Neural progenitor cell (in vitro differentiated cells): ENCODE measurements at regions not wholly inside any gene's neighbourhood (a gene's known extent, or its start where the extent isn't known, plus 50 kb on each side); places are given as distances from the start of the nearest gene placed in this dataset.
A peak's percentile ranks its signal among the peaks of the same experiment; 100 is the strongest.

Experiments used
- DNase-seq: peaks from one replicate; pipeline ENCODE4 v3.0.0-alpha.2; 2016; ENCODE audit warnings: low spot score
- H2AFZ ChIP-seq: fragments of 200-600 bp; sonication (generic); replicated peaks from 2 replicates; pipeline ENCODE4 v1.6.1; 2016; ENCODE audit warnings: antibody characterized with exemption
- H3F3A ChIP-seq: fragments of 200-600 bp; sonication (generic); 2 replicates; pipeline ENCODE4 v1.6.1; 2016; ENCODE audit warnings: antibody characterized with exemption, low read depth
- H3K27ac ChIP-seq: fragments of 200-600 bp; sonication (generic); 2 replicates; pipeline ENCODE4 v1.5.1; 2016; ENCODE audit warnings: mild to moderate bottlenecking
- H3K27me3 ChIP-seq: fragments of 200-600 bp; sonication (generic); 2 replicates; pipeline ENCODE4 v1.6.1; 2016; ENCODE audit warnings: mild to moderate bottlenecking, moderate library complexity
- H3K36me3 ChIP-seq: fragments of 200-600 bp; sonication (generic); 2 replicates; pipeline ENCODE4 v1.5.1; 2016
- H3K4me1 ChIP-seq: fragments of 200-600 bp; sonication (generic); 2 replicates; pipeline ENCODE4 v1.6.1; 2016; ENCODE audit warnings: mixed run types
- H3K4me2 ChIP-seq: fragments of 200-600 bp; sonication (generic); 2 replicates; pipeline ENCODE4 v1.6.1; 2016
- H3K4me3 ChIP-seq: fragments of 200-600 bp; sonication (generic); 2 replicates; pipeline ENCODE4 v1.5.1; 2016
- H3K79me2 ChIP-seq: fragments of 200-600 bp; sonication (generic); 2 replicates; pipeline ENCODE4 v1.6.1; 2016; ENCODE audit warnings: low read depth
- H3K9ac ChIP-seq: fragments of 200-600 bp; sonication (generic); 2 replicates; pipeline ENCODE4 v1.6.1; 2016
- H3K9me3 ChIP-seq: fragments of 200-600 bp; sonication (generic); 2 replicates; pipeline ENCODE4 v1.5.1; 2016; ENCODE audit warnings: low read depth
- H4K20me1 ChIP-seq: fragments of 200-600 bp; sonication (generic); 2 replicates; pipeline ENCODE4 v1.6.1; 2016; ENCODE audit warnings: low read depth
- H3K27ac Mint-ChIP-seq: 3 replicates; pipeline ENCODE4 v1.8.0; 2021; ENCODE audit warnings: mixed read lengths
- H3K27me3 Mint-ChIP-seq: 2 replicates; pipeline ENCODE4 v1.8.0; 2022; ENCODE audit warnings: low read depth, mild to moderate bottlenecking, inconsistent platforms, moderate library complexity, mixed read lengths; ENCODE audit not compliant: insufficient read depth
- H3K36me3 Mint-ChIP-seq: 3 replicates; pipeline ENCODE4 v1.8.0; 2021; ENCODE audit warnings: mixed read lengths
- H3K4me1 Mint-ChIP-seq: 3 replicates; pipeline ENCODE4 v1.8.0; 2021; ENCODE audit warnings: mixed read lengths
- H3K4me3 Mint-ChIP-seq: 3 replicates; pipeline ENCODE4 v1.8.0; 2021; ENCODE audit warnings: mild to moderate bottlenecking, moderate library complexity, mixed read lengths
- H3K9me3 Mint-ChIP-seq: 3 replicates; pipeline ENCODE4 v1.8.0; 2020; ENCODE audit warnings: mixed read lengths
- CTCF ChIP-seq: fragments of 200-600 bp; sonication (generic); IDR thresholded peaks from 2 replicates; pipeline ENCODE4 v1.5.1; 2017; ENCODE audit warnings: antibody characterized with exemption, mild to moderate bottlenecking
- EZH2 ChIP-seq: fragments of 200-600 bp; sonication (generic); IDR thresholded peaks from 2 replicates; pipeline ENCODE4 v1.6.1; 2017; ENCODE audit warnings: antibody characterized with exemption, mild to moderate bottlenecking, moderate library complexity
- EZH2phosphoT487 ChIP-seq: fragments of 200-600 bp; sonication (generic); IDR thresholded peaks from 2 replicates; pipeline ENCODE4 v1.6.1; 2017; ENCODE audit warnings: antibody characterized with exemption

- no peak overlapping the region for H3K4me3 ChIP-seq
- TF ChIP-seq EZH2 (no peak), EZH2phosphoT487 (no peak), CTCF (no peak)
- Mint-ChIP-seq H3K4me3 (no peak overlapping the region), H3K9me3 (no peaks in the 10 kb centered on the region), H3K36me3 (no peaks in the 10 kb centered on the region), H3K27me3 (peaks cover 2% of the 10 kb centered on the region), H3K4me1 (peaks cover 10% of the 10 kb centered on the region), H3K27ac (no peak overlapping the region)
- no peaks in the 10 kb centered on the region for H3K27me3 ChIP-seq
- no peak for DNase-seq
- H3K4me1 ChIP-seq, result peaks cover 18% of the 10 kb centered on the region
- no peaks in the 10 kb centered on the region for H3K9me3 ChIP-seq
- H3K79me2 ChIP-seq, result no peaks in the 10 kb centered on the region
- no peak overlapping the region for H3K9ac ChIP-seq
- H3F3A ChIP-seq, result no peaks in the 10 kb centered on the region
- no peak overlapping the region for H3K27ac ChIP-seq
- H3K36me3 ChIP-seq, result no peaks in the 10 kb centered on the region
- H4K20me1 ChIP-seq, result no peaks in the 10 kb centered on the region
- H2AFZ ChIP-seq, result peak overlapping the region; percentile 17
- peak overlapping the region; percentile 16 for H3K4me2 ChIP-seq
Observed at GRCh38 chr6:100167585-100167984, 173.6 kb upstream of the MCHR2 start.

GRCh38 chr6:100166956-100167355 is 172.9 kb upstream of the MCHR2 start:
- Histone ChIP-seq H3K27ac (no peak overlapping the region), H3K4me3 (no peak overlapping the region), H2AFZ (no peak overlapping the region), H3K4me1 (peaks cover 18% of the 10 kb centered on the region), H3K4me2 (no peak overlapping the region), H3F3A (no peaks in the 10 kb centered on the region), H3K9ac (no peak overlapping the region), H4K20me1 (no peaks in the 10 kb centered on the region), H3K27me3 (no peaks in the 10 kb centered on the region), H3K9me3 (no peaks in the 10 kb centered on the region), H3K36me3 (no peaks in the 10 kb centered on the region), H3K79me2 (no peaks in the 10 kb centered on the region)
- Mint-ChIP-seq H3K27me3 (peaks cover 2% of the 10 kb centered on the region), H3K9me3 (no peaks in the 10 kb centered on the region), H3K4me1 (peaks cover 10% of the 10 kb centered on the region), H3K36me3 (no peaks in the 10 kb centered on the region), H3K4me3 (no peak overlapping the region), H3K27ac (no peak overlapping the region)
- no peak for DNase-seq
- TF ChIP-seq CTCF (no peak), EZH2phosphoT487 (no peak), EZH2 (no peak)

- Mint-ChIP-seq H3K36me3 (no peaks in the 10 kb centered on the region), H3K4me1 (peaks cover 18% of the 10 kb centered on the region), H3K27ac (no peak overlapping the region), H3K27me3 (peaks cover 2% of the 10 kb centered on the region), H3K9me3 (no peaks in the 10 kb centered on the region), H3K4me3 (no peak overlapping the region)
- H3K79me2 ChIP-seq, result no peaks in the 10 kb centered on the region
- H3K9ac ChIP-seq, result no peak overlapping the region
- no peak for DNase-seq
- no peaks in the 10 kb centered on the region for H3K27me3 ChIP-seq
- no peaks in the 10 kb centered on the region for H3K9me3 ChIP-seq
- H3F3A ChIP-seq, result no peaks in the 10 kb centered on the region
- no peaks in the 10 kb centered on the region for H4K20me1 ChIP-seq
- no peak for TF ChIP-seq EZH2phosphoT487
- no peak for TF ChIP-seq EZH2
- TF ChIP-seq CTCF, result no peak
- H3K4me3 ChIP-seq, result no peak overlapping the region
- no peak overlapping the region for H3K4me2 ChIP-seq
- no peak overlapping the region for H3K27ac ChIP-seq
- no peaks in the 10 kb centered on the region for H3K36me3 ChIP-seq
- no peak overlapping the region for H2AFZ ChIP-seq
- peaks cover 27% of the 10 kb centered on the region for H3K4me1 ChIP-seq
Observed at GRCh38 chr6:100165442-100165841, 171.4 kb upstream of the MCHR2 start.
